GM19452 (cell line): ENCODE measurements at regions not wholly inside any gene's neighbourhood (a gene's known extent, or its start where the extent isn't known, plus 50 kb on each side); places are given as distances from the start of the nearest gene placed in this dataset.
"Not testable (repeated sequence)": the region's sequence is repeated elsewhere in the genome, so short reads cannot be mapped to it uniquely, and the experiment has no call there.

Source experiments
- ATAC-seq: cut with Tn5 transposase; IDR thresholded peaks from one replicate; pipeline ENCODE4 v1.9.1; 2021; ENCODE audit not compliant: unreplicated experiment

DNA sequence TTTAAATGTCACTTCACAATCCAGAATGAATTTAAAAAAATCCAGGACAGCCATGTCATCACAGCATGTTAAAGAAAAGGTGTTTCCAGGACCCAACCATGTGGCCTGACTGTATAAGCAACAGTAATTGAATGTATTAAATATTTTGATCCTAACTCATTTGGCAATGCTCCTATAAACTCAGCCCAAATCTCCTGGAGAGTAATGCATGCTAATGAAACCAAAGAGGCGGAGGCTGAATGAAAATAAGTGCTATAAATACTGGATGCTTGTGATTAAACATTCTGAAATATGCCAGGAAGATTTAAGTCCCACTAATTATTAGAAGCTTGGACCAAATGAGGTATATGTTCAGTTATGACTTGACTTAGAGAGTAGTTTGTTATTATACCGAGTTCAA is 486.8 kb downstream of the FRK start:
- no peak for ATAC-seq

DNA sequence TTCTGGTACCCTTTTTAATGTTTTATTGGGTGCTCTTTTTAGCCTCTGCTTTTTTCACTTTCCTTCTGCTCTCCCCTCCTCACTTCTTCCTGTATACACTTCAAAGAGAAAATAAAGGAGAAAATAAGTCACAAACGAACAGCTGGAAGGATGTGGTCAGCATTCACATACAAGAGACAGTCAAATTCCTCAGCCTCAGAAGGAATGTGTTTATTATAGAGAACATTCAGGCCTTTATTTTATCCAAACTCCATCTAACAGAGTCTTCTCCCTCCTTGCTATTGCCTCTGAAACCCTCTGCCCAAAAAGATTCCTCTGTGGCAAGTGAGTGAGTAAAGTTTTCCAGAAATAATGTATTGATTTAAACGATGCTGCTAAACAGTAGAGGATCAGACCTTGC is 490.4 kb downstream of the FRK start:
- ATAC-seq = no peak

DNA sequence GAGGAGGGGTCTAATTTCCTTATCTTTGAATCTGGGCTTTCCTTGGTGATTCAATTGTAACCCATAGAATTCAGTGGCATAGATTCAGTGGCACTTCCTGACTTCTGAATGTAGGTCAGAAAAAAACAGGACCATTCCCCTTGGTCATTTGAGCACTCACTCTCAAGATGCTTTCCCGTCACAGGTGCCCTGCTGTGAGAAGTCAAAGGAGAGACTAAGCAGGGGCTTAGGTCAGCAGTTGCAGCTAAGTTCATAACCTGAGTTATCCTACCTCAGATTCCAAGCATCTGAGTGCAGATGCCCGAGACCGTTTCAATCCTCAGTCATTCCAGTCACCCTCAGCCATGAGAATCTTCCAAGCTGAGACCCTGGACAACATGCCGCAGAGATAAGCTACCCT is 506.6 kb downstream of the FRK start:
- no peak for ATAC-seq

GRCh38 chr6:115551527-115551926 is 509.2 kb downstream of the FRK start:
- ATAC-seq = no peak

DNA sequence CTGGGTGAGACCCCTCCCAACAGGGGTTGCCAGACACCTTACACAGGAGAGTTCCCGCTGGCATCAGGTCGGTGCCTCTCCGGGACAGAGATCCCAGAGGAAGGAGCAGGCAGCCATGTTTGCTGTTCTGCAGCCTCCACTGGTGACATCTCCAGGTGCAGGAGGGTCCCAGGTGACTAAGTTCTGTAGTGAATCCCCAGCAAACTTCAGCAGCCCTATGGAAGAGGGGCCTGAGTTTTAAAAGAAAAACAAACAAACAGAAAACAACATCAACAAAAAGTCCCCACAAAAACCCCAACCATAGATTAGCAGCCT is 515.1 kb downstream of the FRK start:
- no peak for ATAC-seq

DNA sequence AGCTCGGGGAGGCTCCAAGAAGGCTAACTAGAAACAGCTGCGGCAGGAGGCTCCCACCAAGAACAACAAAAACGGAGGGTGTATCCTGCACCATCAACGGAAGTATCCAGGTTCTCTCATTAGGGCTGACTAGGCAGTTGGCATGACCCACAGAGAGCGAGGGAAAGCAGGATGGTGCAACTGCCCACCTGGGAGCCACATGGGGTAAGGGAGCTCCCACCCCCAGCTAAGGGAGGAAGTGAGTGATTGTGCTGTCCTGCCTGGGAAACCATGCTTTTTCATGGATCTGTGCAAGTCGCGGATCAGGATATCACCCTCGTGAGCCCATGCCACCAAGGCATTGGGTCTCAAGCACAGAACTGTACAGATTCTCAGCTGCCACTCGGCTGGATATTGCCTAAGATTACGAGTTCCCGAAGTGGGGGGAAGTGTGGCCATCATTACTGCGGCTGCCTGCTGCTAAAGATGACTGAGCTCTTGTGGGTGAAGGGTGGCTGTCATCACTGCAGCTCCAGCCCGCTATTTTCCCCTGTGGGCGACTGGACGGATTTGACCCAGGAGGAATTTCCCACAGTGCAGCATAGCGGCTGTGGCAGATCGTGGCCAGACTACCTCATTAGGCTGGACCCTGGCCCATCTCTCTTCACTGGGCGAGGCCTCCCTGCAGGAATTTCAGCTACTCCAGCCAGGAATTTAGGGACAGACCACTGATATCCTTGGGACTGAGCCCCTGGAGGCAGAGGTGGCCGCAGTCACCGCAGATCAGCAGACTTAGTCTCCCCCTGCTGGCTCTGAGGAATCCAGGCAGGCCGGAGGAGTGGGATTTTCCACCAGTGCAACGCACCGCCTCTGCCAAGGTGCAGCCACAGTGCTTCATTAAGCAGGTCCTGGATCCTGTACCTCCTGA is 515.7 kb downstream of the FRK start:
- no peak for ATAC-seq

GRCh38 chr6:115540077-115540869 is 520.4 kb downstream of the FRK start:
- no peak for ATAC-seq

GRCh38 chr6:115539531-115539930 is 521.2 kb downstream of the FRK start:
- no peak for ATAC-seq

- ATAC-seq = no peak
Observed at GRCh38 chr6:115524821-115525220, 535.9 kb downstream of the FRK start.

GRCh38 chr6:115521747-115522146 is 538.9 kb downstream of the FRK start:
- not testable (repeated sequence) for ATAC-seq

DNA sequence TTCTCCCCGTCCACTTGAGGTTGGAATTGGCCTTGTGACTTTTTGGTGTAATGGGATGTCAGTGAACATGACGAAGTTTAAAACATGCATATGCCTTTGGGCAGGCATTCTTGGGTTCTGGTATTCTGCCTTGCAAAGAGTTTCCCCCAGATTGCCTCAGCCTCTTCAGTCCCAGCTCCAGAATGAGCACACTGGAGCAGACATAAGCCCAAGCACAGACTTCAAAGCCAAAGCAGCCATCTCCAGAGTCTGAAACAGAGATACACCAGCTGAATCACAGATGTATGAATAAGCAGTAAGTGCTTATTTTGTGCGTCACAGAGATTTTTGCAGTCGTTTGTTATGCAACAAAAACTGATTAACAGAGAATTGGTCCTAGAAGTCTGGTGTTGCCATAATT is 546.0 kb downstream of the FRK start:
- no peak for ATAC-seq

DNA sequence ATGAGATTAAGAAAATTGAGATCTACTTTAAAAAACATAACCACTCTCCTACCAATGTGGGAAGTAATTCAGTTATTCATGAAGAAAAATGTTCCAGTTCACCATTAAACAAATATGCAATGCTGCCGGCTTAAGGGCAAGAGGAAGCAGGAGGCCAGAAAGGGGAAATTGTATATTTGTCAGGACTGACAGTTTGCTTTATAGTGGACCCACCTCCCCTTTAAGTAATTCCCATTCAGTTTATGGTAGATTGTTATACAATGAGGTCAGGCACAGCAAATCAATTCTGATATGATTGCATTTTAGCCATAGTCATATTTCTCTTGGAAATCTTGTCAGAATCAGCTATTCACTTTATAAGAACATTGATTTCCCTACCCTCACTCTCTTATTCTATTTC is 547.8 kb downstream of the FRK start:
- no peak for ATAC-seq

DNA sequence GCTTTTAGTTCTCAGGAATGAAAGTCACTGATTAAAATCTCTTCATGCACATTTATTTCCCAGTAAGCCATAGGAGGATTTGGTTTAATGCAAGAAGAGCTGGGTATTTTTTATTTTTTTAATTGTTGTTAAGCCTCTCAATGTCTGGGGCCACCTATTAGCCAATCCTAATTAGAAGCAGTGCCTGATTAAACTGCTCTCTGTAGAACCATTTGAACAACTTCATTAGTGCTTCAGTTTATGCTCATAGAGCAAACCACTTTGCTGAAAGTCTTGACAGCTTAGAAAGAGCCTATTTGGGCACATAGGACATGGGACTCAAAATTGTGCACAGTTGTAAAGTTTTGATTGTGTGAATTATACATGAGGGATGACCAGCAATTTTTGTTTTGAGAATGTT is 548.9 kb downstream of the FRK start:
- no peak for ATAC-seq

GRCh38 chr6:115502432-115502831 is 558.3 kb downstream of the FRK start:
- ATAC-seq = not testable (repeated sequence)

GRCh38 chr6:115495184-115495583 is 565.5 kb downstream of the FRK start:
- ATAC-seq = no peak

DNA sequence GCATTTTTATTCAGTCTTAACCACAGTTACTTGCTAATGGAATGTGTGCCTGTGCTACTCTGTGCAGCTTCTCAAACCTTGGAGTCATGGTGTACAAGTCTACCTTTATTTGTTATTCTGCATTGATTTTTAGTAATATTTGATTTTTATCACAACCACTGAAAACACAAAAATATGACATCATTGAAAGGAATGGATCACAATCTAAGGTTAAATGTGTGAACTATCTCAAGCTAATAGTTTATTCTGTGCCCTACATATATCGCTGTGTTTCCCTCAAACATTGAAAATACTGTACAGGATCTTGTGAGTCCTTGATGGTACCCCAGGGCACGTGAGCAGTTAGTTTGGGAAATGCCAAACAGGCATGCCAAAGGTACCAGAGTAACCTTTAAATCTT is 573.4 kb downstream of the FRK start:
- ATAC-seq = no peak

- ATAC-seq = no peak
Observed at GRCh38 chr6:115485400-115485799, 575.3 kb downstream of the FRK start.

DNA sequence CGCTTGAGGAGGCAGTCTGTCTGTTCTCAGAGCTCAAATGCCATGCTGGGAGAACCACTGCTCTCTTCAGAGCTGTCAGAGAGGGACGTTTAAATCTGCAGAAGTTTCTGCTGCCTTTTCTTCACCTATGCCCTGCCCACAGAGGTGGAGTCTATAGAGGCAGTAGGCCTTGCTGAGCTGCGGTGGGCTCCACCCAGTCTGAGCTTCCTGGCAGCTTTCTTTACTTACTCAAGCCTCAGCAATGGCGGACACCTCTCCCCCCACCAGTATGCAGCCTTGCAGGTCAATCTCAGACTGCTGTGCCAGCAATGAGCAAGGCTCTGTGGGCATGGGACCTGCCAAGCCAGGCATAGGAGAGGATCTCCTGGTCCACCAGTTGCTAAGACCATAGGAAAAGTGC is 580.1 kb downstream of the FRK start:
- not testable (repeated sequence) for ATAC-seq

- no peak for ATAC-seq
Observed at GRCh38 chr6:115474443-115475041, 586.1 kb downstream of the FRK start.

GRCh38 chr6:115468272-115469005 is 592.3 kb downstream of the FRK start:
- no peak for ATAC-seq

GRCh38 chr6:115467726-115468125 is 593.0 kb downstream of the FRK start:
- no peak for ATAC-seq
